ENCODE measurements at regions not wholly inside any gene's neighbourhood (a gene's known extent, or its start where the extent isn't known, plus 50 kb on each side); places are given as distances from the start of the nearest gene placed in this dataset.

DNA sequence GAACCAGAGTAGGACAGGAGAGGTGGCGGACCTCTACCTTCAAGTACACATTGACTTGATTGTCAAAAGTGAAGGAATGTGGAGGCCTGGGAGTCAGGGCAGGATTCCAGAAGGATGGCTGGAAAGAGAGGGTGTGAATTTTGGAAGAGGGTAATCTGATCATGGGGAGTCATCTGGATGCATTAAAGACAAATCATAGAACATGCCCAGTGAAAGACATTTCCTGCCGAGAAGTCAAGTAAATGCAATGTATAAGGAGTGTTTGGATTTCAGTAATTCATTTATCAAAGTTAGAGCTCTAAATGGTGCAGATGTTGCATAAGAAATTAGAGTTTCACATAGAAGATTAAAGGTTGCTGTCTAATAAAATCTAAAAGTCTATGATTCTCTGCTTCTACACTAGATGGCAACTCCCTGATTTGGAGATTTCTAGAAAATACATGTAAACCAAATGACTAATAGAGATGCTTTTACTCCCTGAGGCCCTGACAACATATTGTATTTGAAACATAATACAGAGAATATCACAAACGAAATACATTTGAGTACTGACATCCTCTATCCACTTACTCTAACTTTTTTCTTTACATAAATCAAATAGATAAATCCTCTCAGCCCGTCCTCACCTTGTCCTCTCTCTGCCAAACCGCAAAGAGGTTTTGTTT lies 91.3 kb downstream of the KCNA5 start:
- Histone ChIP-seq H3K9me3 (replicated peaks in 1 of 3) (no peaks in the 10 kb centered on the region), H3K27ac (no peak overlapping the region), H3K27me3 (no peaks in the 10 kb centered on the region), H3K4me3 (no peak overlapping the region), H3K36me3 (replicated peaks in 1 of 2) (no peaks in the 10 kb centered on the region), H3K4me1 (replicated peaks in 1 of 2) (no peaks in the 10 kb centered on the region)
- TF ChIP-seq, protein P1, sequence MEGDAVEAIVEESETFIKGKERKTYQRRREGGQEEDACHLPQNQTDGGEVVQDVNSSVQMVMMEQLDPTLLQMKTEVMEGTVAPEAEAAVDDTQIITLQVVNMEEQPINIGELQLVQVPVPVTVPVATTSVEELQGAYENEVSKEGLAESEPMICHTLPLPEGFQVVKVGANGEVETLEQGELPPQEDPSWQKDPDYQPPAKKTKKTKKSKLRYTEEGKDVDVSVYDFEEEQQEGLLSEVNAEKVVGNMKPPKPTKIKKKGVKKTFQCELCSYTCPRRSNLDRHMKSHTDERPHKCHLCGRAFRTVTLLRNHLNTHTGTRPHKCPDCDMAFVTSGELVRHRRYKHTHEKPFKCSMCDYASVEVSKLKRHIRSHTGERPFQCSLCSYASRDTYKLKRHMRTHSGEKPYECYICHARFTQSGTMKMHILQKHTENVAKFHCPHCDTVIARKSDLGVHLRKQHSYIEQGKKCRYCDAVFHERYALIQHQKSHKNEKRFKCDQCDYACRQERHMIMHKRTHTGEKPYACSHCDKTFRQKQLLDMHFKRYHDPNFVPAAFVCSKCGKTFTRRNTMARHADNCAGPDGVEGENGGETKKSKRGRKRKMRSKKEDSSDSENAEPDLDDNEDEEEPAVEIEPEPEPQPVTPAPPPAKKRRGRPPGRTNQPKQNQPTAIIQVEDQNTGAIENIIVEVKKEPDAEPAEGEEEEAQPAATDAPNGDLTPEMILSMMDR (IDR thresholded peaks at IDR 0.05) = no peak
- no peak for TF ChIP-seq POLR2A (IDR thresholded peaks at IDR 0.05)
- intact Hi-C loops (cut with DNase I) = no loop called here
- no peak for DNase-seq
- WGBS, 4 donors = 40 to 60% (median 55%) methylated on average over 5 of the region's 5 CpGs

DNA sequence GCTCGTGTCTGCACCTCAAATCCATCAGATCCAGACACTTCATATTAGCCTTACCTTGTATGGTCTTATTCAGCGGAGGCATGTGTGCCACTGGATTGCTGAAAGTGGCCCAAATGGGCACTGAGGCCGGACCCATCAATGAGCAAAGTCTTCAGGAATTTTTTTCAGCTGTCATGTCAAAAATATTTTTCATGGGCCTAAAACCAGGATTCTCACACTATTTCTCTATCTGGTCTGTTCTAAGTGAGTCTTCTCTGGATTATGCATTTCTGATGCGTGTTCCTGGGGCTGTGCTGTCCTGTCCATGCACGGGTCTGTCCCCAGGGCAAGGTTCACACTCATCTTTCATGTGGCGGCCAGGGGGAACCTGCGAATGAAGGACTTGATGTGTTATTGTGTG lies 94.6 kb downstream of the KCNA5 start:
- intact Hi-C loops (cut with DNase I) = no loop called here
- H3K4me3 ChIP-seq = no peak overlapping the region
- no peaks in the 10 kb centered on the region for H3K4me1 ChIP-seq (replicated peaks in 1 of 2)
- WGBS, 4 donors = 50 to 61% (median 53%) methylated on average over 7 of the region's 7 CpGs
- no peak for DNase-seq
- no peaks in the 10 kb centered on the region for H3K9me3 ChIP-seq (replicated peaks in 1 of 3)
- no peaks in the 10 kb centered on the region for H3K36me3 ChIP-seq (replicated peaks in 1 of 2)
- TF ChIP-seq, protein P1 (IDR thresholded peaks at IDR 0.05) = no peak
- TF ChIP-seq POLR2A (IDR thresholded peaks at IDR 0.05) = no peak
- no peak overlapping the region for H3K27ac ChIP-seq
- no peaks in the 10 kb centered on the region for H3K27me3 ChIP-seq

DNA sequence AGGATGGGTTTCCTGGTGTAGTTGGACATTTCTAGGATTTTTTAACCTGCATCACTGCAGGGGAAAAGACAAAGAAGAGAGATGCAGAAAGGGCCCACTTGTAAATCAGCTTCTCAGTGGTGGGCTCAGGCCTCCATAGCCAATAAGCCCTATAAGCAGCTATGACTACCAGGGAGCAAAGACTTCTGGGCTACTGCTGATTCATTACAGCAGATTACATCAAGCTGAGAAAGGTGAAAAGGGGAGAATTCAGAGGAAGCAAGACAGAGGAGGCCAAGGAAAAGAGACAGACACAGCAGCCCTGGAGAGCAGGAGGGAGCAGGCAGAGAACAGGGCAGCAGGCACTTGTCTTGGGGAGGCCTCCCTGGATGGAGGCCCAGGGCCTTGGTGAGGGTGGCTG lies 95.2 kb downstream of the KCNA5 start:
- no peak overlapping the region for H3K27ac ChIP-seq
- no peak for TF ChIP-seq POLR2A (IDR thresholded peaks at IDR 0.05)
- TF ChIP-seq, protein P1 (IDR thresholded peaks at IDR 0.05) = no peak
- DNase-seq = no peak
- H3K9me3 ChIP-seq (replicated peaks in 1 of 3) = no peaks in the 10 kb centered on the region
- intact Hi-C loops (cut with DNase I) = no loop called here
- H3K4me1 ChIP-seq (replicated peaks in 1 of 2) = no peaks in the 10 kb centered on the region
- no peak overlapping the region for H3K4me3 ChIP-seq
- H3K36me3 ChIP-seq (replicated peaks in 1 of 2) = no peaks in the 10 kb centered on the region
- no peaks in the 10 kb centered on the region for H3K27me3 ChIP-seq

DNA sequence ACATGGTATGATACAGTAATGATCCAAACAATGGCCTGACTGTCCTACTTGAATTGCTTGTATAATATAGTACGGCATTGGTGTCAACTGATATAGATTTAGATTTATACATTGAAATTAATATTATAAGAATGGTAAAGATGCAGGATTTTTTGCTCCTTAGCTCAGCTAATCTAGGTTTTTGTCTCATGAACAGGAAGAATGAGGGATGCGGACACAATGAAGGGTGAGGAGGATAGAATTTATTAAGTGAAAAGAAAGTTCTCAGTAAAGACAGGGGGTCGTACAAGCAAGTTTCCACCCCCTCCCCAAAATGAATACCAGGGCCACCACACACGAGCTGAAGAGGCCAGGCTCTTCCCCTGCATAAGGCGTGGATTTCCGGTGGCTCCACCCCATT lies 96.1 kb downstream of the KCNA5 start:
- Histone ChIP-seq H3K36me3 (replicated peaks in 1 of 2) (no peaks in the 10 kb centered on the region), H3K4me3 (no peak overlapping the region), H3K9me3 (replicated peaks in 1 of 3) (no peaks in the 10 kb centered on the region), H3K4me1 (replicated peaks in 1 of 2) (no peaks in the 10 kb centered on the region), H3K27me3 (no peaks in the 10 kb centered on the region), H3K27ac (no peak overlapping the region)
- WGBS, 4 donors = 81 to 90% (median 84%) methylated on average over 6 of the region's 6 CpGs
- DNase-seq = no peak
- TF ChIP-seq, protein P1 (IDR thresholded peaks at IDR 0.05) = no peak
- TF ChIP-seq POLR2A (IDR thresholded peaks at IDR 0.05) = no peak
- intact Hi-C loops (cut with DNase I) = no loop called here

All from adrenal gland (tissue), 9 donors.